H1 (cell line): ENCODE measurements at regions not wholly inside any gene's neighbourhood (a gene's known extent, or its start where the extent isn't known, plus 50 kb on each side); places are given as distances from the start of the nearest gene placed in this dataset.

Source experiments
- CTCF ChIA-PET: fragments of 300-600 bp; sonication (Branson Sonifier 250); formaldehyde crosslinking; loops from one replicate; lab custom pipeline; 2021; ENCODE audit not compliant: partially characterized antibody; lab: Charles Lee
- POLR2A ChIA-PET: fragments of 300-600 bp; sonication (Branson Sonifier 250); formaldehyde crosslinking; loops from one replicate; lab custom pipeline; 2021; ENCODE audit warnings: inconsistent platforms; ENCODE audit not compliant: partially characterized antibody; lab: Charles Lee
- DNase-seq, 2 experiments: peaks; one replicate each; pipeline versions ENCODE4 v3.0.0 to v3.0.0-alpha.2; 2010 to 2022; ENCODE audit warnings: low spot score in 2 of 2, low read depth in 1 of 2, mixed read lengths in 1 of 2
- FAIRE-seq: peaks from 2 replicates; lab custom pipeline; 2011; peaks lifted over from hg19 to GRCh38; lab: Jason Lieb, UNC
- H2AFZ ChIP-seq: 2 replicates; pipeline ENCODE4 v1.8.1; 2012; ENCODE audit warnings: low read length, inconsistent platforms
- H2AK5ac ChIP-seq: 2 replicates; pipeline ENCODE4 v1.6.1; 2013; ENCODE audit warnings: low read depth, low read length
- H2BK120ac ChIP-seq: replicated peaks from 2 replicates; pipeline ENCODE3; 2013; ENCODE audit warnings: low read depth, low read length, inconsistent platforms
- H2BK12ac ChIP-seq: 2 replicates; pipeline ENCODE4 v1.6.1; 2013; ENCODE audit warnings: low read depth, low read length
- H2BK15ac ChIP-seq: 2 replicates; pipeline ENCODE4 v1.6.1; 2013; ENCODE audit warnings: low read length
- H2BK20ac ChIP-seq: 2 replicates; pipeline ENCODE4 v1.6.1; 2013; ENCODE audit warnings: low read length
- H2BK5ac ChIP-seq: 2 replicates; pipeline ENCODE4 v1.6.1; 2013; ENCODE audit warnings: low read depth, low read length
- H3K14ac ChIP-seq: 2 replicates; pipeline ENCODE4 v1.6.1; 2013; ENCODE audit warnings: inconsistent platforms; ENCODE audit not compliant: insufficient read length
- H3K18ac ChIP-seq: 2 replicates; pipeline ENCODE4 v1.6.1; 2013; ENCODE audit warnings: low read length; ENCODE audit errors: extremely low read depth
- H3K23ac ChIP-seq: 2 replicates; pipeline ENCODE4 v1.6.1; 2013; ENCODE audit warnings: inconsistent platforms; ENCODE audit not compliant: insufficient read length
- H3K23me2 ChIP-seq: 2 replicates; pipeline ENCODE4 v1.6.1; 2013; ENCODE audit warnings: low read depth, low read length
- H3K27ac ChIP-seq: 2 replicates; pipeline ENCODE4 v1.6.1; 2011; ENCODE audit warnings: low read depth, low read length, inconsistent platforms
- H3K27me3 ChIP-seq, 4 experiments: replicated peaks in 1 of 4; 1 replicate in 1 of 4; 2 replicates in 3 of 4; pipeline versions ENCODE4 v1.6.1 to v1.8.1; 2011 to 2013; ENCODE audit warnings: low read length in 3 of 4, mild to moderate bottlenecking in 3 of 4, inconsistent platforms in 2 of 4, mixed read lengths in 2 of 4, moderate library complexity in 1 of 4; ENCODE audit not compliant: control insufficient read depth in 3 of 4, insufficient read depth in 3 of 4; ENCODE audit errors: extremely low read depth in 1 of 4
- H3K36me3 ChIP-seq, 4 experiments: 2 replicates each; pipeline versions ENCODE4 v1.6.1 to v1.8.1; 2011 to 2013; ENCODE audit warnings: mild to moderate bottlenecking in 4 of 4, low read length in 3 of 4, moderate library complexity in 2 of 4, control low read depth in 1 of 4, inconsistent platforms in 1 of 4; ENCODE audit not compliant: insufficient read depth in 4 of 4, control insufficient read depth in 2 of 4
- H3K4ac ChIP-seq: replicated peaks from 2 replicates; pipeline ENCODE3; 2013; ENCODE audit warnings: low read length, low read depth, mixed read lengths, inconsistent platforms; ENCODE audit not compliant: insufficient read length
- H3K4me1 ChIP-seq, 4 experiments: replicated peaks in 1 of 4; 1 replicate in 1 of 4; 2 replicates in 3 of 4; pipeline versions ENCODE4 v1.6.1 to v1.8.1; 2011 to 2013; ENCODE audit warnings: low read length in 3 of 4, inconsistent platforms in 2 of 4, mixed read lengths in 1 of 4; ENCODE audit not compliant: insufficient read depth in 4 of 4, control insufficient read depth in 3 of 4
- H3K4me2 ChIP-seq, 2 experiments: 2 replicates each; pipeline versions ENCODE4 v1.6.1 to v1.8.1; 2011 to 2013; ENCODE audit warnings: low read depth in 2 of 2, low read length in 2 of 2, control low read depth in 1 of 2, inconsistent platforms in 1 of 2, mild to moderate bottlenecking in 1 of 2; ENCODE audit not compliant: insufficient read depth in 1 of 2
- H3K4me3 ChIP-seq, 4 experiments: fragments of 200-600, 300-600 bp in 1 of 4; sonication (generic), shearing (Covaris generic), sonication (Bioruptor Twin) in 1 of 4; 2 replicates each; pipeline versions ENCODE4 v1.5.1 to v1.8.1; 2011 to 2016; ENCODE audit warnings: low read length in 4 of 4, low read depth in 3 of 4, control low read depth in 2 of 4, inconsistent platforms in 2 of 4, mild to moderate bottlenecking in 2 of 4, mixed read lengths in 1 of 4, moderate library complexity in 1 of 4; ENCODE audit not compliant: insufficient read depth in 2 of 4; ENCODE audit errors: extremely low read depth in 1 of 4
- H3K56ac ChIP-seq: replicated peaks from 2 replicates; pipeline ENCODE3; 2013; ENCODE audit warnings: low read depth, mild to moderate bottlenecking, mixed read lengths, low read length, inconsistent platforms; ENCODE audit not compliant: insufficient read length
- H3K79me1 ChIP-seq: 2 replicates; pipeline ENCODE4 v1.6.1; 2013; ENCODE audit warnings: low read depth, low read length, control low read depth
- H3K79me2 ChIP-seq, 2 experiments: 2 replicates each; pipeline versions ENCODE4 v1.6.1 to v1.8.1; 2012 to 2013; ENCODE audit warnings: low read length in 2 of 2, mild to moderate bottlenecking in 2 of 2, inconsistent platforms in 1 of 2; ENCODE audit not compliant: insufficient read depth in 2 of 2, control insufficient read depth in 1 of 2
- H3K9ac ChIP-seq, 4 experiments: replicated peaks in 1 of 4; 1 replicate in 1 of 4; 2 replicates in 3 of 4; pipeline versions ENCODE4 v1.6.1 to v1.8.1; 2011 to 2013; ENCODE audit warnings: low read depth in 3 of 4, low read length in 3 of 4, control low read depth in 2 of 4, mild to moderate bottlenecking in 2 of 4, moderate library complexity in 2 of 4, inconsistent platforms in 1 of 4; ENCODE audit errors: extremely low read depth in 1 of 4
- H3K9me3 ChIP-seq, 2 experiments: 2 replicates each; pipeline versions ENCODE4 v1.6.1 to v1.8.1; 2012 to 2013; ENCODE audit warnings: mild to moderate bottlenecking in 2 of 2, moderate library complexity in 2 of 2, control low read depth in 1 of 2, inconsistent platforms in 1 of 2, low read depth in 1 of 2, low read length in 1 of 2, mixed read lengths in 1 of 2; ENCODE audit not compliant: insufficient read depth in 2 of 2
- H4K20me1 ChIP-seq, 2 experiments: replicated peaks in 1 of 2; 2 replicates each; pipeline versions ENCODE3 to v1.8.1; 2011 to 2013; ENCODE audit warnings: inconsistent platforms in 2 of 2, low read length in 2 of 2, mild to moderate bottlenecking in 1 of 2; ENCODE audit not compliant: insufficient read depth in 2 of 2, control insufficient read depth in 1 of 2
- H4K5ac ChIP-seq: 2 replicates; pipeline ENCODE4 v1.6.1; 2013; ENCODE audit warnings: low read length, low read depth, mixed read lengths, inconsistent platforms; ENCODE audit not compliant: insufficient read length
- H4K8ac ChIP-seq: 2 replicates; pipeline ENCODE4 v1.8.0; 2013; ENCODE audit warnings: mild to moderate bottlenecking, moderate library complexity, low read length, inconsistent platforms; ENCODE audit not compliant: insufficient read depth; ENCODE audit errors: extremely low read depth
- H4K91ac ChIP-seq: replicated peaks from 2 replicates; pipeline ENCODE3; 2013; ENCODE audit warnings: low read length, mixed read lengths, inconsistent platforms; ENCODE audit not compliant: insufficient read length
- CBX8 ChIP-seq: fragments of 300-800, 300-1000 bp; sonication (generic); IDR thresholded peaks from 2 replicates; pipeline ENCODE4 v1.7.1; 2016; ENCODE audit warnings: low read depth, low read length, borderline replicate concordance
- SP1 ChIP-seq: IDR thresholded peaks from 2 replicates; pipeline ENCODE4 v1.6.1; 2011; ENCODE audit warnings: low read depth, low read length

DNA sequence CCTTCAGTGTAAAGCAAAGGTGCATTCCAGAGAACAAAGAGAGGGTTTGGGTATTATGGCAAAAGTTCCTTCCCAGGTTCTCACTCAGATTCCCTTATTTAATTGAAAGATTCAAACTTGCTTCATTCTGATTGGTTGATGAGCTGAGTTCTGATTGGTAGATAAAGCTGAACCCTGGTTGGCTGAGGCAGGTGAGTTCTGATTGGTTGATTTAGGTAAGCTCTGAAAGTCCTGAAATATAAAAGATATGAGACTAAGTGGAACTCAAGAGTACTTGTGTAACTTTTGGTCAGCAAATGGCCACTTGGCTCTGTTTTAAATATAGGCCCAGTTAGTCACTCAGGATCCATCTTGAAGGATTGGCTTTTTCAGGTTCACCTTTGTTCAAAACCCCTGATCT, 99.8 kb upstream of the FBXO11 start:
- Histone ChIP-seq H2BK15ac (no peak overlapping the region), H4K5ac (no peak overlapping the region), H2BK12ac (no peak overlapping the region), H3K4me3 (no peak overlapping the region), H3K14ac (no peak overlapping the region), H2AFZ (no peak overlapping the region), H3K9me3 (no peaks in the 10 kb centered on the region), H3K27me3 (no peaks in the 10 kb centered on the region), H3K36me3 (no peaks in the 10 kb centered on the region), H3K79me1 (no peaks in the 10 kb centered on the region), H4K91ac (no peak overlapping the region), H3K79me2 (no peaks in the 10 kb centered on the region), H3K23me2 (no peaks in the 10 kb centered on the region), H2AK5ac (no peak overlapping the region), H3K4me2 (no peak overlapping the region), H3K56ac (no peak overlapping the region), H2BK20ac (no peak overlapping the region), H3K4me1 (no peaks in the 10 kb centered on the region), H4K20me1 (no peaks in the 10 kb centered on the region), H2BK5ac (no peak overlapping the region), H3K18ac (no peak overlapping the region), H3K23ac (no peak overlapping the region), H3K4ac (no peak overlapping the region), H3K27ac (no peak overlapping the region), H3K9ac (no peak overlapping the region), H4K8ac (no peak overlapping the region), H2BK120ac (no peak overlapping the region)
- DNase-seq (no peak), FAIRE-seq (no peak)
- POLR2A ChIA-PET, result no interaction called here
- CTCF ChIA-PET, result interaction anchor here (0.6 to 1.6 kb wide), 3 partner anchors 10 to 75 kb away, joined by 3 to 4 read pairs (median 3); no protein-coding TSS in a partner anchor
- TF ChIP-seq SP1 (0 out of 2 replicates have a peak, but pooled peaks have one; percentile 7), CBX8 (no peak)
